Smooth muscle cell (in vitro differentiated cells): ENCODE measurements at regions not wholly inside any gene's neighbourhood (a gene's known extent, or its start where the extent isn't known, plus 50 kb on each side); places are given as distances from the start of the nearest gene placed in this dataset.

ENCODE experiments used
- DNase-seq: peaks from one replicate; lab custom pipeline; 2025; ENCODE audit not compliant: unreplicated experiment; lab: John Stamatoyannopoulos, UW
- H2AFZ ChIP-seq: fragments of 200-600 bp; sonication (generic); 2 replicates; pipeline ENCODE4 v1.6.0; 2016; ENCODE audit warnings: antibody characterized with exemption, low read depth, mild to moderate bottlenecking
- H3F3A ChIP-seq: fragments of 200-600 bp; sonication (generic); 2 replicates; pipeline ENCODE4 v1.6.0; 2017; ENCODE audit warnings: antibody characterized with exemption, low read depth
- H3K27ac ChIP-seq: fragments of 200-600 bp; sonication (generic); 2 replicates; pipeline ENCODE4 v1.5.1; 2016; ENCODE audit warnings: low read depth, mild to moderate bottlenecking
- H3K27me3 ChIP-seq: fragments of 200-600 bp; sonication (generic); 2 replicates; pipeline ENCODE4 v1.6.1; 2016; ENCODE audit warnings: low read depth, mild to moderate bottlenecking
- H3K36me3 ChIP-seq: fragments of 200-600 bp; sonication (generic); 2 replicates; pipeline ENCODE4 v1.5.1; 2016; ENCODE audit warnings: low read depth
- H3K4me1 ChIP-seq: fragments of 200-600 bp; sonication (generic); 2 replicates; pipeline ENCODE4 v1.5.1; 2016; ENCODE audit warnings: low read depth
- H3K4me2 ChIP-seq: fragments of 200-600 bp; sonication (generic); 2 replicates; pipeline ENCODE4 v1.6.0; 2016; ENCODE audit warnings: mild to moderate bottlenecking
- H3K4me3 ChIP-seq: fragments of 200-600 bp; sonication (generic); 2 replicates; pipeline ENCODE4 v1.5.1; 2016; ENCODE audit warnings: mild to moderate bottlenecking
- H3K79me2 ChIP-seq: fragments of 200-600 bp; sonication (generic); 2 replicates; pipeline ENCODE4 v1.6.0; 2016; ENCODE audit warnings: low read depth, mild to moderate bottlenecking
- H3K9ac ChIP-seq: fragments of 200-600 bp; sonication (generic); 2 replicates; pipeline ENCODE4 v1.6.0; 2016; ENCODE audit warnings: low read depth
- H3K9me3 ChIP-seq: fragments of 200-600 bp; sonication (generic); replicated peaks from 2 replicates; pipeline ENCODE4 v1.5.1; 2016; ENCODE audit warnings: low read depth
- H4K20me1 ChIP-seq: fragments of 200-600 bp; sonication (generic); 2 replicates; pipeline ENCODE4 v1.6.0; 2016; ENCODE audit warnings: low read depth
- CTCF ChIP-seq: fragments of 200-600 bp; sonication (generic); IDR thresholded peaks from 2 replicates; pipeline ENCODE4 v1.5.1; 2017; ENCODE audit warnings: borderline replicate concordance, mild to moderate bottlenecking, antibody characterized with exemption; ENCODE audit not compliant: insufficient read depth, poor library complexity, severe bottlenecking
- WGBS: methylation state at CpG from one replicate; pipeline ENCODE4 v1.1.7; 2016; ENCODE audit warnings: low lambda C conversion rate; 5-methylcytosine and 5-hydroxymethylcytosine counted together

GRCh38 chrX:39815631-39816030, 282.1 kb downstream of the BCOR start:
- Histone ChIP-seq H4K20me1 (no peaks in the 10 kb centered on the region), H2AFZ (no peak overlapping the region), H3K9ac (no peak overlapping the region), H3K27me3 (no peaks in the 10 kb centered on the region), H3K4me1 (peaks cover 43% of the 10 kb centered on the region), H3K27ac (no peak overlapping the region), H3K4me3 (no peak overlapping the region), H3K9me3 (no peaks in the 10 kb centered on the region), H3K36me3 (no peaks in the 10 kb centered on the region), H3K4me2 (no peak overlapping the region), H3K79me2 (no peaks in the 10 kb centered on the region), H3F3A (peaks cover 18% of the 10 kb centered on the region)
- no peak for DNase-seq
- no peak for TF ChIP-seq CTCF
- 61% methylated on average over 1 of the region's 1 CpG for WGBS

GRCh38 chrX:39816871-39817731, 280.7 kb downstream of the BCOR start:
- DNase-seq: peak; percentile 11
- Histone ChIP-seq H3K9me3 (no peaks in the 10 kb centered on the region), H3K27me3 (no peaks in the 10 kb centered on the region), H3K4me2 (peak overlapping the region; percentile 71), H4K20me1 (no peaks in the 10 kb centered on the region), H3K79me2 (no peaks in the 10 kb centered on the region), H3K4me1 (peaks cover 52% of the 10 kb centered on the region), H3F3A (peaks cover 21% of the 10 kb centered on the region), H3K4me3 (peak overlapping the region; percentile 18), H3K27ac (peak overlapping the region; percentile 81), H2AFZ (peak overlapping the region; percentile 59), H3K9ac (peak overlapping the region; percentile 54), H3K36me3 (no peaks in the 10 kb centered on the region)
- TF ChIP-seq CTCF: no peak
- WGBS: 12% methylated on average over 16 of the region's 16 CpGs

- no peak for TF ChIP-seq CTCF
- Histone ChIP-seq H3K9ac (no peak overlapping the region), H3F3A (peaks cover 25% of the 10 kb centered on the region), H3K27me3 (no peaks in the 10 kb centered on the region), H3K4me3 (no peak overlapping the region), H3K9me3 (no peaks in the 10 kb centered on the region), H3K27ac (peak overlapping the region; percentile 81), H3K4me1 (peaks cover 55% of the 10 kb centered on the region), H2AFZ (no peak overlapping the region), H3K36me3 (no peaks in the 10 kb centered on the region), H3K79me2 (no peaks in the 10 kb centered on the region), H3K4me2 (peak overlapping the region; percentile 71), H4K20me1 (no peaks in the 10 kb centered on the region)
- WGBS: 55% methylated on average over 12 of the region's 12 CpGs
- DNase-seq: no peak
These were observed 279.8 kb downstream of the BCOR start for GRCh38 chrX:39817754-39818470.
